ENCODE measurements at regions not wholly inside any gene's neighbourhood (a gene's known extent, or its start where the extent isn't known, plus 50 kb on each side); places are given as distances from the start of the nearest gene placed in this dataset.

DNA sequence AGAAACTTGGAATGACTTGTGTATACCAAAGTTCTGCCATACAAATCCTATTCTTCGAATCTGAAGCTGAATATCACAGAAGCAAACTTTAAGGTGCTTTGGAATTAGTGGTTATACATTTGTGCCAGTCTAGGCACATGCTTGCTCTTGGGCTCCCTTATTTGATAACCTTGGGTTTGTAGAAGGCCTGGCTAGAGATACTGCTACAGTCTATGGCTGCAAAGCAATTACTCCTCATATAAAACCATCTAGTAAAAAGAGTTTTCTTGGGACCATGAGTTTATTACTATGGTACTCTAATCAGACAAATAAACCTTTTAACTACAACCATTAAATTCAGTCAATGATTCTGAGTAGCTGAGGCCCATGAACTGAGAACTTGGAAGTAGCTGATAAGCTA lies 92.5 kb upstream of the SLC13A1 start:
- no peak overlapping the region for H2BK120ac ChIP-seq (ENCODE audit: low read depth, low read length)
- H3K23ac ChIP-seq (ENCODE audit: low read depth, low read length), result no peak overlapping the region
- in situ Hi-C loops (cut with MboI; ENCODE audit: low sequenced_read_pairs) (no loop called here), dilution Hi-C loops (cut with HindIII; ENCODE audit: low sequenced_read_pairs, unreplicated experiment) (no loop called here), intact Hi-C loops (cut with micrococcal nuclease) (no loop called here)
- H3K9me1 ChIP-seq (ENCODE audit: insufficient read depth, low read length), result no peaks in the 10 kb centered on the region
- H2BK15ac ChIP-seq (ENCODE audit: low read depth, low read length), result no peak overlapping the region
- BruUV-seq (replicated peaks), result no TSS peak
- H2AFZ ChIP-seq (replicated peaks; ENCODE audit: low read length, poor library complexity), result no peak overlapping the region
- H2AK9ac ChIP-seq (replicated peaks; ENCODE audit: low read depth, low read length, poor library complexity), result no peak overlapping the region
- no peaks in the 10 kb centered on the region for H3K4me1 ChIP-seq (ENCODE audit: control insufficient read depth, insufficient read depth, low read length)
- H2BK5ac ChIP-seq (ENCODE audit: low read depth, low read length, poor library complexity, severe bottlenecking), result no peak overlapping the region
- no peak overlapping the region for H3K27ac ChIP-seq (ENCODE audit: insufficient read depth, low read length)
- no peak for DNase-seq
- no peak overlapping the region for H3K14ac ChIP-seq (replicated peaks; ENCODE audit: low read depth, low read length)
- H3K4ac ChIP-seq (ENCODE audit: low read depth, low read length), result no peak overlapping the region
- no peaks in the 10 kb centered on the region for H4K20me1 ChIP-seq (ENCODE audit: insufficient read depth, low read length)
- no CpG with 5 or more reads among the region's 1 CpG for WGBS, 2 experiments (ENCODE audit: extremely low coverage in 2 of 2, insufficient read length in 1 of 2)
- H4K8ac ChIP-seq (ENCODE audit: low read depth in 2 of 2, low read length in 2 of 2), result no peak overlapping the region
- CTCF ChIA-PET, result no interaction called here
- H2AK5ac ChIP-seq (ENCODE audit: low read depth, low read length), result no peak overlapping the region
- no peak overlapping the region for H3K9ac ChIP-seq (ENCODE audit: low read depth, low read length)
- no peaks in the 10 kb centered on the region for H3K79me1 ChIP-seq (ENCODE audit: low read depth in 1 of 2, low read length in 2 of 2)
- H3K36me3 ChIP-seq (ENCODE audit: control insufficient read depth, insufficient read depth, low read length), result no peaks in the 10 kb centered on the region
- no peak overlapping the region for H3K4me2 ChIP-seq (ENCODE audit: low read depth, low read length)
- H3K27me3 ChIP-seq (ENCODE audit: control insufficient read depth, insufficient read depth, low read length), result no peaks in the 10 kb centered on the region
- H4K91ac ChIP-seq (ENCODE audit: insufficient read depth, low read depth, low read length), result no peak overlapping the region
- no peak overlapping the region for H3K18ac ChIP-seq (ENCODE audit: low read depth, low read length)
- H3K56ac ChIP-seq (ENCODE audit: extremely low read depth, insufficient read depth, low read length), result no peak overlapping the region
- no peak for ATAC-seq (ENCODE audit: low read depth)
- H3K9me3 ChIP-seq (ENCODE audit: control insufficient read depth, insufficient read depth, low read length), result peaks cover 8% of the 10 kb centered on the region
- no peak overlapping the region for H3K4me3 ChIP-seq (ENCODE audit: insufficient read depth, low read depth, low read length)
- POLR2A ChIA-PET (ENCODE audit: unreplicated experiment), result no interaction called here
- H2BK20ac ChIP-seq (ENCODE audit: low read depth, low read length), result no peak overlapping the region
- TF ChIP-seq RCOR1 (IDR thresholded peaks at IDR 0.05; ENCODE audit: insufficient replicate concordance, low read length) (no peak), POLR2A (IDR thresholded peaks at IDR 0.05; ENCODE audit: low read depth, low read length) (no peak), CHD1 (IDR thresholded peaks at IDR 0.05; ENCODE audit: low read depth, low read length) (no peak), MXI1 (IDR thresholded peaks at IDR 0.05; ENCODE audit: borderline replicate concordance, low read depth, low read length) (no peak), CEBPB (IDR thresholded peaks at IDR 0.05; ENCODE audit: low read depth, low read length) (no peak), NFE2L2 (IDR thresholded peaks at IDR 0.05; ENCODE audit: low read depth, low read length) (no peak), BHLHE40 (IDR thresholded peaks at IDR 0.05; ENCODE audit: low read depth, low read length) (no peak), MAFK (IDR thresholded peaks at IDR 0.05; ENCODE audit: low read depth, low read length) (no peak), MAZ (IDR thresholded peaks at IDR 0.05; ENCODE audit: borderline replicate concordance, low read depth, low read length) (no peak), RAD21 (IDR thresholded peaks at IDR 0.05; ENCODE audit: low read length) (no peak), SMC3 (IDR thresholded peaks at IDR 0.05; ENCODE audit: low read depth, low read length) (no peak)
- TF ChIP-seq, protein P1, sequence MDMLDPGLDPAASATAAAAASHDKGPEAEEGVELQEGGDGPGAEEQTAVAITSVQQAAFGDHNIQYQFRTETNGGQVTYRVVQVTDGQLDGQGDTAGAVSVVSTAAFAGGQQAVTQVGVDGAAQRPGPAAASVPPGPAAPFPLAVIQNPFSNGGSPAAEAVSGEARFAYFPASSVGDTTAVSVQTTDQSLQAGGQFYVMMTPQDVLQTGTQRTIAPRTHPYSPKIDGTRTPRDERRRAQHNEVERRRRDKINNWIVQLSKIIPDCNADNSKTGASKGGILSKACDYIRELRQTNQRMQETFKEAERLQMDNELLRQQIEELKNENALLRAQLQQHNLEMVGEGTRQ (IDR thresholded peaks at IDR 0.05; ENCODE audit: low read depth, low read length), result no peak
- TF ChIP-seq, protein P2, sequence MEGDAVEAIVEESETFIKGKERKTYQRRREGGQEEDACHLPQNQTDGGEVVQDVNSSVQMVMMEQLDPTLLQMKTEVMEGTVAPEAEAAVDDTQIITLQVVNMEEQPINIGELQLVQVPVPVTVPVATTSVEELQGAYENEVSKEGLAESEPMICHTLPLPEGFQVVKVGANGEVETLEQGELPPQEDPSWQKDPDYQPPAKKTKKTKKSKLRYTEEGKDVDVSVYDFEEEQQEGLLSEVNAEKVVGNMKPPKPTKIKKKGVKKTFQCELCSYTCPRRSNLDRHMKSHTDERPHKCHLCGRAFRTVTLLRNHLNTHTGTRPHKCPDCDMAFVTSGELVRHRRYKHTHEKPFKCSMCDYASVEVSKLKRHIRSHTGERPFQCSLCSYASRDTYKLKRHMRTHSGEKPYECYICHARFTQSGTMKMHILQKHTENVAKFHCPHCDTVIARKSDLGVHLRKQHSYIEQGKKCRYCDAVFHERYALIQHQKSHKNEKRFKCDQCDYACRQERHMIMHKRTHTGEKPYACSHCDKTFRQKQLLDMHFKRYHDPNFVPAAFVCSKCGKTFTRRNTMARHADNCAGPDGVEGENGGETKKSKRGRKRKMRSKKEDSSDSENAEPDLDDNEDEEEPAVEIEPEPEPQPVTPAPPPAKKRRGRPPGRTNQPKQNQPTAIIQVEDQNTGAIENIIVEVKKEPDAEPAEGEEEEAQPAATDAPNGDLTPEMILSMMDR (conservative IDR thresholded peaks at IDR 0.05; ENCODE audit: low read depth, low read length), result no peak
- no peak overlapping the region for H4K5ac ChIP-seq (ENCODE audit: low read depth, low read length)
